Vagina (tissue), 2 donors: ENCODE measurements at regions not wholly inside any gene's neighbourhood (a gene's known extent, or its start where the extent isn't known, plus 50 kb on each side); places are given as distances from the start of the nearest gene placed in this dataset.
"Not testable (repeated sequence)": the region's sequence is repeated elsewhere in the genome, so short reads cannot be mapped to it uniquely, and the experiment has no call there.

Experiments
- DNase-seq, 2 donors: peaks; one replicate each; pipeline ENCODE4 v3.0.0-alpha.2; 2017; ENCODE audit errors: extremely low spot score in 2 of 2
- H3K27ac ChIP-seq: fragments of 200-600 bp; sonication (generic); one replicate; pipeline ENCODE4 v1.5.1; 2019
- H3K27me3 ChIP-seq: fragments of 200-600 bp; sonication (generic); one replicate; pipeline ENCODE4 v1.5.1; 2019
- H3K36me3 ChIP-seq, 2 donors: fragments of 200-600 bp; sonication (generic); one replicate each; pipeline ENCODE4 v1.5.1; 2017 to 2019
- H3K4me1 ChIP-seq: fragments of 200-600 bp; sonication (generic); one replicate; pipeline ENCODE4 v1.5.1; 2019
- H3K4me3 ChIP-seq, 2 donors: fragments of 200-600 bp; sonication (generic); 1 replicate in 1 of 2; 2 replicates in 1 of 2; pipeline ENCODE4 v1.5.1; 2016 to 2019
- H3K9me3 ChIP-seq: fragments of 200-600 bp; sonication (generic); one replicate; pipeline ENCODE4 v1.5.1; 2019
- POLR2A ChIP-seq, 2 donors: fragments of 450-650 bp; IDR thresholded peaks; one replicate each; pipeline ENCODE4 v1.6.1; 2017; ENCODE audit warnings: antibody characterized with exemption in 2 of 2, mild to moderate bottlenecking in 2 of 2, moderate library complexity in 2 of 2
- POLR2AphosphoS5 ChIP-seq, 2 donors: sonication (generic); formaldehyde crosslinking; IDR thresholded peaks; one replicate each; pipeline ENCODE4 v1.9.0; 2017; ENCODE audit warnings: antibody characterized with exemption in 2 of 2, mild to moderate bottlenecking in 2 of 2, low read depth in 1 of 2; ENCODE audit not compliant: insufficient read depth in 1 of 2
- intact Hi-C: fragments of 100-400 bp; cut with DNase I; formaldehyde crosslinking; loops from one replicate; pipeline ENCODE4 v1.15.1; 2023
- TF ChIP-seq, protein P1 (sequence below), 3 experiments: fragments of 450-650 bp in 2 of 3; fragments of 200-600 bp in 1 of 3; sonication (generic) in 1 of 3; IDR thresholded peaks; one replicate each; pipeline ENCODE4 v1.5.1; 2017 to 2019; ENCODE audit warnings: antibody characterized with exemption in 3 of 3, mild to moderate bottlenecking in 2 of 3, moderate library complexity in 2 of 3

DNA sequence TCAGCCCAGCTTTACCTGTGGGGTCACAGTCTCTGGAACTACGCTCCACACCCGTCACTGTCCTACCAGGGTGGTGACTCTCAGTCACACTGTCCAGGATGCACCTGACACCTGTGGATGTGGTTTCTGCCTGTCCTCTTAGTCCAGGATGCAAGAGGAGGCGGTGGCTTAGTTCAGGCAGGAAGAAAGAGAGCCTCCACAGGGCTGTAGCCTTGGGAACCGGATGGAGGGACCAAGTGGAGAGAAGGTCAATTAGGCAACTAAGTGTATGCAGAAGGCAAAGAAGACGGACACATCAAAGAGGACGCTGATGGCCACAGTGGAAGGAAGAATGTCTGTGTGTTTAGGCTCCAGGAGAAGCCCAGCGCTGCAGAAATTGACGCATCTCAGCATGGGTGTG lies 153.9 kb upstream of the IRF2BP2 start:
- Histone ChIP-seq H3K4me1 (peaks cover 7% of the 10 kb centered on the region), H3K36me3 (no peaks in the 10 kb centered on the region), H3K9me3 (no peaks in the 10 kb centered on the region), H3K4me3 (no peak overlapping the region), H3K27me3 (no peaks in the 10 kb centered on the region), H3K27ac (no peak overlapping the region)
- intact Hi-C loops = no loop called here
- DNase-seq = no peak
- TF ChIP-seq, protein P1, sequence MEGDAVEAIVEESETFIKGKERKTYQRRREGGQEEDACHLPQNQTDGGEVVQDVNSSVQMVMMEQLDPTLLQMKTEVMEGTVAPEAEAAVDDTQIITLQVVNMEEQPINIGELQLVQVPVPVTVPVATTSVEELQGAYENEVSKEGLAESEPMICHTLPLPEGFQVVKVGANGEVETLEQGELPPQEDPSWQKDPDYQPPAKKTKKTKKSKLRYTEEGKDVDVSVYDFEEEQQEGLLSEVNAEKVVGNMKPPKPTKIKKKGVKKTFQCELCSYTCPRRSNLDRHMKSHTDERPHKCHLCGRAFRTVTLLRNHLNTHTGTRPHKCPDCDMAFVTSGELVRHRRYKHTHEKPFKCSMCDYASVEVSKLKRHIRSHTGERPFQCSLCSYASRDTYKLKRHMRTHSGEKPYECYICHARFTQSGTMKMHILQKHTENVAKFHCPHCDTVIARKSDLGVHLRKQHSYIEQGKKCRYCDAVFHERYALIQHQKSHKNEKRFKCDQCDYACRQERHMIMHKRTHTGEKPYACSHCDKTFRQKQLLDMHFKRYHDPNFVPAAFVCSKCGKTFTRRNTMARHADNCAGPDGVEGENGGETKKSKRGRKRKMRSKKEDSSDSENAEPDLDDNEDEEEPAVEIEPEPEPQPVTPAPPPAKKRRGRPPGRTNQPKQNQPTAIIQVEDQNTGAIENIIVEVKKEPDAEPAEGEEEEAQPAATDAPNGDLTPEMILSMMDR (IDR thresholded peaks at IDR 0.05) = no peak
- no peak for TF ChIP-seq POLR2AphosphoS5 (IDR thresholded peaks at IDR 0.05; ENCODE audit: insufficient read depth in 1 of 2, low read depth in 1 of 2)
- TF ChIP-seq POLR2A (IDR thresholded peaks at IDR 0.05) = no peak

DNA sequence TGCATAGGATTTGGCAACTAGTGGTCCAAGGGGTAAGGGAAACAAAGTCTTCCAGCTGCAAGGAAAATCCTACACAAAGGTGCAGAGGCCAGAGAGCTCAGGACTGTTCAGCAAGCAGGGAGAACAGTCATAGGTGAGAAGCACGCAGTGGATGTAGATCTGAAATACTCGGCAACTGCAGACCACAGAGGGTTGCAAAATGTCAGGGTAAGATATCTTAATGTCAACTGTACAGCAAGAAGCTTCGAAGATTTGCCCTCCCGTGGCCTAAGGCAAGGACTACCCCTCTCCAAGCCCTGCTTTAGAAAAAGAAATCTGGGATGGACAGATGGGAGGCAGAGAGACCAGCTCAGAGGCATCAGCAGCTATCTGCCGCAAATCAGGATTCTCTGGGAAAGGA lies 153.4 kb upstream of the IRF2BP2 start:
- Histone ChIP-seq H3K27ac (no peak overlapping the region), H3K4me1 (peaks cover 7% of the 10 kb centered on the region), H3K9me3 (no peaks in the 10 kb centered on the region), H3K4me3 (no peak overlapping the region), H3K27me3 (no peaks in the 10 kb centered on the region), H3K36me3 (no peaks in the 10 kb centered on the region)
- TF ChIP-seq POLR2AphosphoS5 (IDR thresholded peaks at IDR 0.05; ENCODE audit: insufficient read depth in 1 of 2, low read depth in 1 of 2) = no peak
- TF ChIP-seq, protein P1 (IDR thresholded peaks at IDR 0.05) = no peak
- TF ChIP-seq POLR2A (IDR thresholded peaks at IDR 0.05) = no peak
- no peak for DNase-seq
- intact Hi-C loops = no loop called here

DNA sequence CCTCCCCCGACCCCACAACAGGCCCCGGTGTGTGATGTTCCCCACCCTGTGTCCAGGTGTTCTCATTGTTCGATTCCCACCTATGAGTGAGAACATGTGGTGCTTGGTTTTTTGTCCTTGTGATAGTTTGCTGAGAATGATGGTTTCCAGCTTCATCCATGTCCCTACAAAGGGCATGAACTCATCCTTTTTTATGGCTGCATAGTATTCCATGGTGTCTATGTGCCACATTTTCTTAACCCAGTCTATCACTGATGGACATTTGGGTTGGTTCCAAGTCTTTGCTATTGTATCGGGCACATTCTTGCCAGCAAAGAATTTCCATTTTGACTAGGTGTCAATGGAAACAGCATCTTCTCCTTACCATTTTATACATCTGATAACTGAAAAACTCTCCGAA lies 152.1 kb upstream of the IRF2BP2 start:
- intact Hi-C loops = not testable (repeated sequence)

DNA sequence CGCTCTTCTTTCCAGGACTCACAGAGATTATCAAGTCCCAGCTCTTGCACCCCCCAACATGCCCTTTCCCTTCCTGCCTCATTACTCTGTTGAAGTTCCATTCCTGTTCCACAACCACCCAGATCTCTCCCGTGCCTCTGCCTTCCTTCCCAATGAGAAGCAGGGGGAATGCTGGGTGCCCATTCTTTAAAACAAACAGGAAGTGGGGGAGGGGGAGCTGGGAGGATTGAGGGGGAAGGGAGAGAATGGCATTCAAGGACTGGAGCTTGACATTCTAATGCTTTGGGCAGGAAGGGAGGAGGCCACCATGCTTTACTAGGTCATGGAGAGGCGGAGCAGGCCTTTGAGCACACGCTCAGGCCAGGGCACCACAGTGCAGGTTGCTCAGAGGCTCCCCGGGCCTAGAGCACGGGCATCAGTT lies 150.3 kb upstream of the IRF2BP2 start:
- no peak for DNase-seq
- H3K27ac ChIP-seq = no peak overlapping the region
- H3K9me3 ChIP-seq = no peaks in the 10 kb centered on the region
- TF ChIP-seq POLR2AphosphoS5 (IDR thresholded peaks at IDR 0.05; ENCODE audit: insufficient read depth in 1 of 2, low read depth in 1 of 2) (no peak), POLR2A (IDR thresholded peaks at IDR 0.05) (no peak)
- TF ChIP-seq, protein P1 (IDR thresholded peaks at IDR 0.05) = no peak
- H3K4me3 ChIP-seq = no peak overlapping the region
- no peaks in the 10 kb centered on the region for H3K27me3 ChIP-seq
- H3K4me1 ChIP-seq = peaks cover 15% of the 10 kb centered on the region
- no peaks in the 10 kb centered on the region for H3K36me3 ChIP-seq
- intact Hi-C loops = no loop called here

More for the DNA sequence above, 152.1 kb upstream of the IRF2BP2 start:
- not testable (repeated sequence) for H3K4me3 ChIP-seq, H3K27ac ChIP-seq, H3K36me3 ChIP-seq, H3K4me1 ChIP-seq, H3K27me3 ChIP-seq, DNase-seq, H3K9me3 ChIP-seq

DNA sequence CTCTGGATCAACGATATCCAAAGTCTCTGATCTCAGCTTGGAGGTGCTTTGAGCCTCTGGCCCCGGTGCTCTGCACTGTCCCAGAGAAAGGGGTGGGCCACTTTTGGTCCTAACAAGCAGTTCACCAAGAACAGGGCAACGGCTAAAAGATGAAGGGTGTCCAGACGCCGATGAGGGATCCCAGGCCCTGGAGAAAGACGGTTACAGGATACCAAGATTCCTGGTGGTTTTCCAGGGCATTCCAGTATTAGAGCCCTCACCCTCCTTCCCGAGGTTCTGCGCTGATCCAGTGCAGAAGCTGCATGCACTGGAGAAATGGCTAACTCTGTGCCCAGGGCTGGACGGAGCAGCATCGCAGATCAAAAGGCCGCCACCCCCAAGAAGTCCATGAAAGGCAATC lies 149.9 kb upstream of the IRF2BP2 start:
- Histone ChIP-seq H3K9me3 (no peaks in the 10 kb centered on the region), H3K4me3 (no peak overlapping the region), H3K27ac (no peak overlapping the region), H3K36me3 (no peaks in the 10 kb centered on the region), H3K4me1 (peaks cover 18% of the 10 kb centered on the region), H3K27me3 (no peaks in the 10 kb centered on the region)
- DNase-seq = no peak
- TF ChIP-seq POLR2AphosphoS5 (IDR thresholded peaks at IDR 0.05; ENCODE audit: insufficient read depth in 1 of 2, low read depth in 1 of 2) (no peak), POLR2A (IDR thresholded peaks at IDR 0.05) (no peak)
- TF ChIP-seq, protein P1 (IDR thresholded peaks at IDR 0.05) = no peak
- intact Hi-C loops = no loop called here

DNA sequence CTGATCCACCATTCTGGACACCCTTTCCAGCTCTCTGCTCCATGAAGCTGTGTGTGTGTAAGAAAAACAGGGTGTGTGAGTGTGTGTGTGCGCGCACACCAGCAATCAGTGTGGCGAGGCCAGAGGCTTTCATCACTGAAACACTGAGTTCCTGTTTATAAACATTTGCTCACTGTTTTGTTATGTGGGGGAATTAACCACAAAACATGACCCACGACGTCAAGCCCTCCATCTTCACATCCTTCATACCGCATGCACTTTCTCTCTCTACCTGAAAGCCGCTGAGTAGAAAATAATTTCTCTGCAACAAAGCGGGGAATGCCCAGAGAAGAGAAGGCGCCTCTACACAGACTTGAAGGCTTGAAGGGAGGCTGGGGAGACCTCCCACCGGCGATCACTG lies 148.9 kb upstream of the IRF2BP2 start:
- TF ChIP-seq POLR2A (IDR thresholded peaks at IDR 0.05) (no peak), POLR2AphosphoS5 (IDR thresholded peaks at IDR 0.05; ENCODE audit: insufficient read depth in 1 of 2, low read depth in 1 of 2) (no peak)
- TF ChIP-seq, protein P1 (IDR thresholded peaks at IDR 0.05) = no peak

More for the DNA sequence above, 148.9 kb upstream of the IRF2BP2 start:
- H3K9me3 ChIP-seq = no peaks in the 10 kb centered on the region
- no peaks in the 10 kb centered on the region for H3K27me3 ChIP-seq
- intact Hi-C loops = no loop called here
- H3K36me3 ChIP-seq = no peaks in the 10 kb centered on the region
- no peak overlapping the region for H3K4me3 ChIP-seq
- H3K4me1 ChIP-seq = peaks cover 18% of the 10 kb centered on the region
- H3K27ac ChIP-seq = no peak overlapping the region
- no peak for DNase-seq
